A549 (cell line): ENCODE measurements at regions not wholly inside any gene's neighbourhood (a gene's known extent, or its start where the extent isn't known, plus 50 kb on each side); places are given as distances from the start of the nearest gene placed in this dataset.

Experiments
- BHLHE40 ChIP-seq: IDR thresholded peaks from 2 replicates; pipeline ENCODE4 v1.6.1; 2012; ENCODE audit warnings: low read depth, low read length, inconsistent platforms
- CEBPB ChIP-seq, 2 experiments: fragments of >200 bp in 1 of 2; sonication (Bioruptor Twin) in 1 of 2; formaldehyde crosslinking in 1 of 2; IDR thresholded peaks; 2 replicates each; pipeline ENCODE4 v1.6.1; 2012 to 2016
- CTCF ChIP-seq: fragments of >200 bp; sonication (Bioruptor Twin); formaldehyde crosslinking; IDR thresholded peaks from 3 replicates; pipeline ENCODE4 v1.5.1; 2016
- EP300 ChIP-seq, 2 experiments: fragments of >200 bp; sonication (Bioruptor Twin); formaldehyde crosslinking; IDR thresholded peaks; 2 replicates in 1 of 2; 3 replicates in 1 of 2; pipeline ENCODE4 v1.6.1; 2016 to 2017
- ESRRA ChIP-seq: fragments of 150-350 bp; IDR thresholded peaks from 2 replicates; pipeline ENCODE4 v1.6.1; 2014; ENCODE audit warnings: mild to moderate bottlenecking, low read length, borderline replicate concordance
- FOSB ChIP-seq: fragments of 250-450 bp; sonication (Bioruptor Pico); IDR thresholded peaks from 2 replicates; pipeline ENCODE4 v1.5.0; 2020; ENCODE audit warnings: mild to moderate bottlenecking, moderate library complexity
- JUN ChIP-seq, 2 experiments: fragments of >200 bp; sonication (Bioruptor Twin); formaldehyde crosslinking; IDR thresholded peaks; 2 replicates in 1 of 2; 3 replicates in 1 of 2; pipeline ENCODE4 v1.6.1; 2016 to 2017
- MAFK ChIP-seq: fragments of 450-650 bp; IDR thresholded peaks from 2 replicates; pipeline ENCODE4 v1.6.1; 2014; ENCODE audit not compliant: partially characterized antibody
- POLR2A ChIP-seq: IDR thresholded peaks from 2 replicates; pipeline ENCODE4 v1.6.1; 2012; ENCODE audit warnings: mild to moderate bottlenecking, low read length
- RAD21 ChIP-seq, 2 experiments: fragments of >200 bp in 1 of 2; sonication (Bioruptor Twin) in 1 of 2; formaldehyde crosslinking in 1 of 2; IDR thresholded peaks in 1 of 2; conservative IDR thresholded peaks in 1 of 2; 2 replicates in 1 of 2; 3 replicates in 1 of 2; pipeline ENCODE4 v1.6.1; 2012 to 2018; ENCODE audit warnings: inconsistent platforms in 1 of 2
- TFCP2L1 ChIP-seq: fragments of 250-450 bp; sonication (Bioruptor Pico); IDR thresholded peaks from 2 replicates; pipeline ENCODE4 v1.5.0; 2021; ENCODE audit warnings: mild to moderate bottlenecking
- TF ChIP-seq, protein P1 (sequence below): IDR thresholded peaks from 2 replicates; pipeline ENCODE4 v1.6.1; 2012
- TF ChIP-seq, protein P2 (sequence below): fragments of 200-600 bp; sonication (generic); IDR thresholded peaks from 2 replicates; pipeline ENCODE4 v1.6.1; 2016; ENCODE audit warnings: antibody characterized with exemption, mild to moderate bottlenecking, moderate library complexity
- TF ChIP-seq, protein P3 (sequence below): fragments of 150-350 bp; IDR thresholded peaks from 2 replicates; pipeline ENCODE4 v1.6.1; 2014; ENCODE audit warnings: low read depth, mild to moderate bottlenecking, low read length

GRCh38 chr1:220336391-220337031 is 64.3 kb upstream of the RAB3GAP2 start:
- TF ChIP-seq ESRRA (no peak), JUN (IDR thresholded peaks at IDR 0.05) (no peak), CTCF (no peak), POLR2A (no peak), MAFK (no peak), CEBPB (IDR thresholded peaks at IDR 0.05) (no peak), EP300 (IDR thresholded peaks at IDR 0.05) (no peak), TFCP2L1 (CRISPR knock-in tag) (no peak), BHLHE40 (no peak), RAD21 (conservative IDR thresholded peaks at IDR 0.05 in 1 of 2, IDR thresholded peaks at IDR 0.05 in 1 of 2) (no peak), FOSB (no peak)
- TF ChIP-seq, protein P1, sequence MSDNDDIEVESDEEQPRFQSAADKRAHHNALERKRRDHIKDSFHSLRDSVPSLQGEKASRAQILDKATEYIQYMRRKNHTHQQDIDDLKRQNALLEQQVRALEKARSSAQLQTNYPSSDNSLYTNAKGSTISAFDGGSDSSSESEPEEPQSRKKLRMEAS: no peak
- TF ChIP-seq, protein P2, sequence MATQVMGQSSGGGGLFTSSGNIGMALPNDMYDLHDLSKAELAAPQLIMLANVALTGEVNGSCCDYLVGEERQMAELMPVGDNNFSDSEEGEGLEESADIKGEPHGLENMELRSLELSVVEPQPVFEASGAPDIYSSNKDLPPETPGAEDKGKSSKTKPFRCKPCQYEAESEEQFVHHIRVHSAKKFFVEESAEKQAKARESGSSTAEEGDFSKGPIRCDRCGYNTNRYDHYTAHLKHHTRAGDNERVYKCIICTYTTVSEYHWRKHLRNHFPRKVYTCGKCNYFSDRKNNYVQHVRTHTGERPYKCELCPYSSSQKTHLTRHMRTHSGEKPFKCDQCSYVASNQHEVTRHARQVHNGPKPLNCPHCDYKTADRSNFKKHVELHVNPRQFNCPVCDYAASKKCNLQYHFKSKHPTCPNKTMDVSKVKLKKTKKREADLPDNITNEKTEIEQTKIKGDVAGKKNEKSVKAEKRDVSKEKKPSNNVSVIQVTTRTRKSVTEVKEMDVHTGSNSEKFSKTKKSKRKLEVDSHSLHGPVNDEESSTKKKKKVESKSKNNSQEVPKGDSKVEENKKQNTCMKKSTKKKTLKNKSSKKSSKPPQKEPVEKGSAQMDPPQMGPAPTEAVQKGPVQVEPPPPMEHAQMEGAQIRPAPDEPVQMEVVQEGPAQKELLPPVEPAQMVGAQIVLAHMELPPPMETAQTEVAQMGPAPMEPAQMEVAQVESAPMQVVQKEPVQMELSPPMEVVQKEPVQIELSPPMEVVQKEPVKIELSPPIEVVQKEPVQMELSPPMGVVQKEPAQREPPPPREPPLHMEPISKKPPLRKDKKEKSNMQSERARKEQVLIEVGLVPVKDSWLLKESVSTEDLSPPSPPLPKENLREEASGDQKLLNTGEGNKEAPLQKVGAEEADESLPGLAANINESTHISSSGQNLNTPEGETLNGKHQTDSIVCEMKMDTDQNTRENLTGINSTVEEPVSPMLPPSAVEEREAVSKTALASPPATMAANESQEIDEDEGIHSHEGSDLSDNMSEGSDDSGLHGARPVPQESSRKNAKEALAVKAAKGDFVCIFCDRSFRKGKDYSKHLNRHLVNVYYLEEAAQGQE: no peak
- TF ChIP-seq, protein P3, sequence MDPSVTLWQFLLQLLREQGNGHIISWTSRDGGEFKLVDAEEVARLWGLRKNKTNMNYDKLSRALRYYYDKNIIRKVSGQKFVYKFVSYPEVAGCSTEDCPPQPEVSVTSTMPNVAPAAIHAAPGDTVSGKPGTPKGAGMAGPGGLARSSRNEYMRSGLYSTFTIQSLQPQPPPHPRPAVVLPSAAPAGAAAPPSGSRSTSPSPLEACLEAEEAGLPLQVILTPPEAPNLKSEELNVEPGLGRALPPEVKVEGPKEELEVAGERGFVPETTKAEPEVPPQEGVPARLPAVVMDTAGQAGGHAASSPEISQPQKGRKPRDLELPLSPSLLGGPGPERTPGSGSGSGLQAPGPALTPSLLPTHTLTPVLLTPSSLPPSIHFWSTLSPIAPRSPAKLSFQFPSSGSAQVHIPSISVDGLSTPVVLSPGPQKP: no peak
